ENCODE measurements at regions not wholly inside any gene's neighbourhood (a gene's known extent, or its start where the extent isn't known, plus 50 kb on each side); places are given as distances from the start of the nearest gene placed in this dataset.

- intact Hi-C loops (cut with micrococcal nuclease) (no loop called here), in situ Hi-C loops (cut with MboI) (no loop called here)
- BruUV-seq (replicated peaks), result no TSS peak
- H3K9ac ChIP-seq (ENCODE audit: insufficient read depth in 1 of 2, low read depth in 2 of 2, low read length in 2 of 2), result no peak overlapping the region
- H3K27me3 ChIP-seq (ENCODE audit: control insufficient read depth in 2 of 2, insufficient read depth in 2 of 2, low read length in 2 of 2), result no peaks in the 10 kb centered on the region
- H3K4me3 ChIP-seq, result no peak overlapping the region
- H4K20me1 ChIP-seq (replicated peaks; ENCODE audit: control insufficient read depth, insufficient read depth, low read length), result no peaks in the 10 kb centered on the region
- no peaks in the 10 kb centered on the region for H3K9me3 ChIP-seq (replicated peaks; ENCODE audit: control insufficient read depth, insufficient read depth, low read depth, low read length)
- no peaks in the 10 kb centered on the region for H3K79me2 ChIP-seq (ENCODE audit: control insufficient read depth, insufficient read depth, low read length)
- H2AFZ ChIP-seq (ENCODE audit: low read depth, low read length), result 0 out of 2 replicates have a peak overlapping the region, but pooled peaks have one; percentile 1
- 20% methylated on average over 3 of the region's 3 CpGs for WGBS (ENCODE audit: insufficient coverage, low coverage, missing lambda C conversion rate)
- POLR2A ChIA-PET, result interaction anchor here (1.0 to 1.1 kb wide), 2 partner anchors 13 to 247 kb away, joined by 3 read pairs; no protein-coding TSS in a partner anchor
- no peak overlapping the region for H3K4me2 ChIP-seq (ENCODE audit: insufficient read depth, low read length)
- H3K36me3 ChIP-seq (ENCODE audit: control insufficient read depth, insufficient read depth, low read length), result no peaks in the 10 kb centered on the region
- peaks cover 0 to 9% of the 10 kb centered on the region in 2 experiments; a peak in 2 of 5 replicates for H3K4me1 ChIP-seq (replicated peaks in 1 of 2; ENCODE audit: control insufficient read depth in 2 of 2, insufficient read depth in 2 of 2, low read length in 2 of 2)
- CTCF ChIA-PET (ENCODE audit: low intra/inter-chr PET ratio), result no interaction called here
- H3K27ac ChIP-seq (ENCODE audit: extremely low read depth, low read depth, low read length), result no peak overlapping the region; the same call in 2 of the 3 replicates
- ATAC-seq (no peak), DNase-seq (ENCODE audit: extremely low read depth in 1 of 4, low spot score in 3 of 4) (no peak), FAIRE-seq (no peak)
- TF ChIP-seq MAFF (IDR thresholded peaks at IDR 0.05; ENCODE audit: low read length) (no peak), GABPA (tag; conservative IDR thresholded peaks at IDR 0.05; ENCODE audit: low read depth) (peak; percentile 47), FOXJ3 (CRISPR knock-in tag; IDR thresholded peaks at IDR 0.05) (0 out of 2 replicates have a peak, but pooled peaks have one; percentile 44), RFX1 (IDR thresholded peaks at IDR 0.05) (peak; percentile 18; the same call in 1 of the 2 replicates)
- no peaks in the 10 kb centered on the region for H3K9me1 ChIP-seq (ENCODE audit: control insufficient read depth, insufficient read depth, low read length)
Measured at GRCh38 chr6:134420614-134421181, 102.8 kb upstream of the SGK1 start.

- POLR2A ChIA-PET, result interaction anchor here (1.1 to 1.5 kb wide), 2 partner anchors 12 to 246 kb away, joined by 3 to 4 read pairs; no protein-coding TSS in a partner anchor
- Histone ChIP-seq H3K4me1 (replicated peaks in 1 of 2; ENCODE audit: control insufficient read depth in 2 of 2, insufficient read depth in 2 of 2, low read length in 2 of 2) (peaks cover 0 to 13% of the 10 kb centered on the region in 2 experiments; a peak in 2 of 5 replicates), H2AFZ (ENCODE audit: low read depth, low read length) (no peak overlapping the region), H3K4me3 (no peak overlapping the region), H3K9ac (ENCODE audit: insufficient read depth in 1 of 2, low read depth in 2 of 2, low read length in 2 of 2) (no peak overlapping the region), H3K79me2 (ENCODE audit: control insufficient read depth, insufficient read depth, low read length) (no peaks in the 10 kb centered on the region), H3K4me2 (ENCODE audit: insufficient read depth, low read length) (no peak overlapping the region), H3K27me3 (ENCODE audit: control insufficient read depth in 2 of 2, insufficient read depth in 2 of 2, low read length in 2 of 2) (no peaks in the 10 kb centered on the region), H4K20me1 (replicated peaks; ENCODE audit: control insufficient read depth, insufficient read depth, low read length) (no peaks in the 10 kb centered on the region), H3K9me1 (ENCODE audit: control insufficient read depth, insufficient read depth, low read length) (no peaks in the 10 kb centered on the region), H3K9me3 (replicated peaks; ENCODE audit: control insufficient read depth, insufficient read depth, low read depth, low read length) (no peaks in the 10 kb centered on the region), H3K27ac (ENCODE audit: extremely low read depth, low read depth, low read length) (no peak overlapping the region), H3K36me3 (ENCODE audit: control insufficient read depth, insufficient read depth, low read length) (no peaks in the 10 kb centered on the region)
- DNase-seq (ENCODE audit: extremely low read depth in 1 of 4, low spot score in 3 of 4), result no peak
- CTCF ChIA-PET (ENCODE audit: low intra/inter-chr PET ratio), result no interaction called here
- in situ Hi-C loops (cut with MboI), result no loop called here
- 38% methylated on average over 7 of the region's 7 CpGs for WGBS (ENCODE audit: insufficient coverage, low coverage, missing lambda C conversion rate)
- BruUV-seq (replicated peaks), result no TSS peak
- FAIRE-seq, result no peak
- no peak for ATAC-seq
- intact Hi-C loops (cut with micrococcal nuclease), result no loop called here
- TF ChIP-seq POLR2H (tag; IDR thresholded peaks at IDR 0.05; ENCODE audit: low read depth) (no peak), BDP1 (IDR thresholded peaks at IDR 0.05; ENCODE audit: insufficient read depth, insufficient read length) (no peak), BCOR (IDR thresholded peaks at IDR 0.05) (no peak), SRSF1 (IDR thresholded peaks at IDR 0.05; ENCODE audit: low read depth, low read length) (no peak), ZFP36 (IDR thresholded peaks at IDR 0.05; ENCODE audit: low read depth, low read length, partially characterized antibody) (no peak), SNAPC5 (CRISPR knock-in tag; IDR thresholded peaks at IDR 0.05) (no peak)
- TF ChIP-seq, protein P1, sequence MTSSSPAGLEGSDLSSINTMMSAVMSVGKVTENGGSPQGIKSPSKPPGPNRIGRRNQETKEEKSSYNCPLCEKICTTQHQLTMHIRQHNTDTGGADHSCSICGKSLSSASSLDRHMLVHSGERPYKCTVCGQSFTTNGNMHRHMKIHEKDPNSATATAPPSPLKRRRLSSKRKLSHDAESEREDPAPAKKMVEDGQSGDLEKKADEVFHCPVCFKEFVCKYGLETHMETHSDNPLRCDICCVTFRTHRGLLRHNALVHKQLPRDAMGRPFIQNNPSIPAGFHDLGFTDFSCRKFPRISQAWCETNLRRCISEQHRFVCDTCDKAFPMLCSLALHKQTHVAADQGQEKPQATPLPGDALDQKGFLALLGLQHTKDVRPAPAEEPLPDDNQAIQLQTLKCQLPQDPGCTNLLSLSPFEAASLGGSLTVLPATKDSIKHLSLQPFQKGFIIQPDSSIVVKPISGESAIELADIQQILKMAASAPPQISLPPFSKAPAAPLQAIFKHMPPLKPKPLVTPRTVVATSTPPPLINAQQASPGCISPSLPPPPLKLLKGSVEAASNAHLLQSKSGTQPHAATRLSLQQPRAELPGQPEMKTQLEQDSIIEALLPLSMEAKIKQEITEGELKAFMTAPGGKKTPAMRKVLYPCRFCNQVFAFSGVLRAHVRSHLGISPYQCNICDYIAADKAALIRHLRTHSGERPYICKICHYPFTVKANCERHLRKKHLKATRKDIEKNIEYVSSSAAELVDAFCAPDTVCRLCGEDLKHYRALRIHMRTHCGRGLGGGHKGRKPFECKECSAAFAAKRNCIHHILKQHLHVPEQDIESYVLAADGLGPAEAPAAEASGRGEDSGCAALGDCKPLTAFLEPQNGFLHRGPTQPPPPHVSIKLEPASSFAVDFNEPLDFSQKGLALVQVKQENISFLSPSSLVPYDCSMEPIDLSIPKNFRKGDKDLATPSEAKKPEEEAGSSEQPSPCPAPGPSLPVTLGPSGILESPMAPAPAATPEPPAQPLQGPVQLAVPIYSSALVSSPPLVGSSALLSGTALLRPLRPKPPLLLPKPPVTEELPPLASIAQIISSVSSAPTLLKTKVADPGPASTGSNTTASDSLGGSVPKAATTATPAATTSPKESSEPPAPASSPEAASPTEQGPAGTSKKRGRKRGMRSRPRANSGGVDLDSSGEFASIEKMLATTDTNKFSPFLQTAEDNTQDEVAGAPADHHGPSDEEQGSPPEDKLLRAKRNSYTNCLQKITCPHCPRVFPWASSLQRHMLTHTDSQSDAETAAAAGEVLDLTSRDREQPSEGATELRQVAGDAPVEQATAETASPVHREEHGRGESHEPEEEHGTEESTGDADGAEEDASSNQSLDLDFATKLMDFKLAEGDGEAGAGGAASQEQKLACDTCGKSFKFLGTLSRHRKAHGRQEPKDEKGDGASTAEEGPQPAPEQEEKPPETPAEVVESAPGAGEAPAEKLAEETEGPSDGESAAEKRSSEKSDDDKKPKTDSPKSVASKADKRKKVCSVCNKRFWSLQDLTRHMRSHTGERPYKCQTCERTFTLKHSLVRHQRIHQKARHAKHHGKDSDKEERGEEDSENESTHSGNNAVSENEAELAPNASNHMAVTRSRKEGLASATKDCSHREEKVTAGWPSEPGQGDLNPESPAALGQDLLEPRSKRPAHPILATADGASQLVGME (CRISPR knock-in tag; IDR thresholded peaks at IDR 0.05), result no peak
Measured at GRCh38 chr6:134419716-134420115, 101.8 kb upstream of the SGK1 start.
